Superior temporal gyrus (tissue), 1 donor: ENCODE measurements at regions not wholly inside any gene's neighbourhood (a gene's known extent, or its start where the extent isn't known, plus 50 kb on each side); places are given as distances from the start of the nearest gene placed in this dataset.
"Not testable (repeated sequence)": the region's sequence is repeated elsewhere in the genome, so short reads cannot be mapped to it uniquely, and the experiment has no call there.

ENCODE experiments used
- DNase-seq: peaks from one replicate; pipeline ENCODE4 v3.0.0-alpha.2; 2016; ENCODE audit errors: extremely low spot score

DNA sequence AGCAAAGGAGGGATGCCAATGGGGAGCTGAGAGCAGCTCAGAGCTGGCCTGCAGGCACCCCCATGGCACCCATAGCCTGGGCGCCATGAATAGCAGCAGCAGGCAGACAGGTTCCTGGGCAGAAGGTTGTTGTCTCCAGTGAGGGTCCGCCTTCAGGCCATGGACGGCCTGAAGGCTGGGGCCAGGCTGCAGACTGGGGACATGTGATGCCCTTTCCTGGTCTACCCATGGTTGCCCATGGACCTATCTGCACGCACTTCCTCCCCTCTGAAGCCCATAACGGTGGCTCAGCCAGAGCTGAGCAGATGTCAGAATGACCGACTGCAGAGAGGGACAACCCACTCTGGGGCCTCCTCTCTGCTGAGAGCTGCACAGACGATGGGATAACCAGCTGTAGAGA is 256.8 kb downstream of the PLOD2 start:
- no peak for DNase-seq

DNA sequence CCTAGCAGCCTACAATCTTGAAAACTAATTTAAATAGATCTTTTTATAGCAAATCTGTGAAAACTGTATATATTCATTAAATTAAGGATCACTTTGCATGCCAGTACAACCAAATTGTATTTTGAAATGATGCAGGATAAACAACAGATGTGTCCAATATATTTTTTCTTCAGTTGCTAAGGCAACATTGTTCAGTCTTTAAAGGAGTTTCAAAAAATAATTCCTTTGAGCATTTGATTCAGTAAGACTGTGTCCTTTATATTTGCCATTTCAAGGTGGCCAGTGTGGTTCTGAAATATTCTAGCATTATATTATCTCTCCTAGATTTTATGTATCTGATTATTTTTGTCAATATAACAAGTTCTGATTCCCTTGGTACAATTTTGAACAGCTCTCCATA is 254.7 kb downstream of the PLOD2 start:
- DNase-seq: no peak

DNA sequence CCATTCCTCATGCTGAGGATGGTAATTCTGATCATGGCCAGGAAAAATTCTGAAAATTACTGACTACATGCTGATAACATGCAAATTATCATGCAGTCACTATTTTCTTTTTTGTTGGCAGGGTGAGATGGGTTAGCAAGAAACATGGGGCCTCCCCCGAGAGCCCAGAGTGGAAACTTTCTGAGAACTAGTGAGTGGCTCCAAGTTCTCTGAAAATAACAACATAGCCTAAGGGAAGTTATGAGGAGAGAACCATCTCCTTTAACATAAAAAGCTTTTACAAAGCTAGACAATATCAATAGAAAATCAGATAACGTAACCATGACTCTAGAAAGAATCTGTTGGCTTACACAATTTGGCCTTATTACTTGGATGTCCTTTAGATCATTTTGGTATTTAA is 254.2 kb downstream of the PLOD2 start:
- DNase-seq: no peak

DNA sequence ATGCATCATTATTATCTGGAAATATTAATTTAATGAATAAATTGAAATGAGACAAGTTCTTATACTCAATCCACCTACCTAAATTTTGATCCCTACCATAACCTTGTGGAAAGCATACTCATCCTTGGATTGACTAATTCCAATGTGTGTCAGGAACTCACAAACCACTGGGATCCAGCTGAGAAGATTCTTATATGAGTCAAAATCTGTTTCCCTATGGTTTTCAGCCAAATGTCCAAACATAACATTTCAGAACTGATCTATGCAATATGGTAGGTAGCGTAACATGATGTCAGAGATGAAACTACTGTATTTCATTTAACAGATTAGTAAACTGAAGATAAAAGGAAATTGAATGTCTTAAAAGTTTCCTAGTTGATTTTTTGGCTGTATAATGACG is 250.0 kb downstream of the PLOD2 start:
- DNase-seq: no peak

DNA sequence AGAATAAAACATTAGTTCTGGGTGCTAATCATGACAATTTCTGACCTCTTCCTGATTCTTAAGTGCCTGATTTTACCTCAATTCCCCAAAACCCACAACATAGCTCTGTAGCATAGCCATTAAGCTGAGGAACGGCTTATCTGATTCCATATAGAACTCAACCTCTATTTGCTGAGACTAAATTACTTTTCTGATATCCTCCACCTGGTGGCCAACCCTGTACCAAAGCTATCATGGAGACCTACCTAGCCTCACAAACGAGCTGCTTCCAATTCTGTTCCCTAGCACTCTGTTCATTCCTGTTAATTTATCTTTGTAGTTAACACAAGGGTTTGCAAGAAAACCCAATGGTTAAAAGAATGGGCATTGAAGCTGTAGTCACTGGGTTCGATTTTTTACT is 245.2 kb downstream of the PLOD2 start:
- no peak for DNase-seq

DNA sequence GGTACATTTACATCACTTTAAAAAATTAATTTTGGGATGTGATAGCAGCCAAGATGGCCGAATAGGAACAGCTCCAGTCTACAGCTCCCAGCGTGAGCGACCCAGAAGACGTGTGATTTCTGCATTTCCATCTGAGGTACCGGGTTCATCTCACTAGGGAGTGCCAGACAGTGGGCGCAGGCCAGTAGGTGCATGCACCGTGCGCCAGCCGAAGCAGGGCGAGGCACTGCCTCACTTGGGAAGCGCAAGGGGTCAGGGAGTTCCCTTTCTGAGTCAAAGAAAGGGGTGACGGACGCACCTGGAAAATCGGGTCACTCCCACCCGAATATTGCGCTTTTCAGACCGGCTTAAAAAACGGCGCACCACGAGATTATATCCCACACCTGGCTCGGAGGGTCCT is 233.2 kb downstream of the PLOD2 start:
- not testable (repeated sequence) for DNase-seq

DNA sequence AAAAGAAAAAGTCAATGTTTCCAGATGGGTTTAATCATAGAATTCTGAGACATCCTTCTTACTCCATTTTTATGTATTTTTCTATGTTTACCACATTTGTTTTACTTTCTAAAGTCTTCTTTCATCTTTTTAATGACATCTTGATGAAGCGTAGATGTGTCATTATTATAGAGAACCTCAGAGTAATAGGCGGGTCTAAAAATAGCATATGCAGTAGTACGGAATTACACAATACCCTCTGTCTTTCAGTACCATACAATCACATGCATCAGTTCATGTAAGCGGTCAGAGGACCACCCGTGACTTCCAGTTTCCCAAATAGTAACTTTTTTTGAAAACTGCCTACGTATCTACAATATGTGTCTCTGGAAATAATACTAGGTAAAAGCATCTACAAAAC is 224.0 kb downstream of the PLOD2 start:
- DNase-seq: no peak

DNA sequence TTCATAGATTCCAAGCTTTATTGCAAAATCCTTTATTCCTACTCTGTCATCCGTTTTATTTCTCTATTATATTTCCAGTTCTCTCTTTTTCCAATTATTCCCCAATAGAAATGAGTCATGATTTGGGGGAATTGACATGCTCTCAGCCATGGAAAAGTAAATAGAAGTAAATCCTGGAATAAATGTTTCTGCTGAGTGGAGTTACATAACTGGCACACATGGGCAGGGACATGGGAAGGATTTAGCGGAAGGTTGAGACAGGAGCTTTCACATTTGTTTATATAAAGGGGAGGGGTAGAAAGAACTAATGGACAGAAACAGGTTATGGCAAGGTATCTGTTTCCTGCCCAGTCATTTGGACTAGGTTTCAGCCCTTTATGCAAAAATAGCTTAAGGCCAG is 221.6 kb downstream of the PLOD2 start:
- DNase-seq: no peak

DNA sequence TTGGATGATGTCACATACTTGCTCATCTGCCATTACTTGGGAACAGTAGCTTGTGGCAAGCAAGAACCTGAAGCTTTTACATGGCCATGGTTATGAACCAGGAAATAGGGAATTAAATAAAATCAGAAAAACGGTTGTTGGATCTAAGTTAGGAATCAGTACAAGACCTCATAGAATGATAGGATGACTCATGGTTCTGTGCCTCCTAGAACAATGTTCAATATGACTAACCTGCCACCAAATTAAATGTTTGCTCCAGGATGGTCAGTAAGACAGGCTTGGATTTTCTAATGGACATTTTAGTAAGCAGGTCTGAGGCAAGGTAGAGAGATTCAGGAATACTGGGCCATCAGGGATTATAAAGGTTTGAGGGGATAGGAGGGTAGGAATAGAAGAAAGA is 218.9 kb downstream of the PLOD2 start:
- DNase-seq: no peak

DNA sequence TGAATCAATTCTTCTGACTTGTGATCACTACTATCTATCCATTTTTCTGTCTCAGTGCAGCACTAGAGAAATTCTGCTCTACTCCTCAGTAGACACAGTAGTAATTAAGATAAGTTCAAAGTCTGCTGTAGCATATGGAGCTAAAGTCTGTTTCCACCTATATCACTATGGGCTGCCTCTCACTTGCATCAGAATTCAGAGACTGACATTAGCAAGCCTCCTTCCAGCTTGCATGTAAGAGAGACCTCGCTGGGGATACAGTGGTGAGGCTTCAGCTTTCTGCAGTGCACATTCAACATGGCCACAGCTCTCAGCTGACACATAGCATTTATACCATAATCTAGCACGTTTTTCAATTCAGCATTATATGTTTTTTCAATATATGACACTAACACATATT is 217.0 kb downstream of the PLOD2 start:
- no peak for DNase-seq

DNA sequence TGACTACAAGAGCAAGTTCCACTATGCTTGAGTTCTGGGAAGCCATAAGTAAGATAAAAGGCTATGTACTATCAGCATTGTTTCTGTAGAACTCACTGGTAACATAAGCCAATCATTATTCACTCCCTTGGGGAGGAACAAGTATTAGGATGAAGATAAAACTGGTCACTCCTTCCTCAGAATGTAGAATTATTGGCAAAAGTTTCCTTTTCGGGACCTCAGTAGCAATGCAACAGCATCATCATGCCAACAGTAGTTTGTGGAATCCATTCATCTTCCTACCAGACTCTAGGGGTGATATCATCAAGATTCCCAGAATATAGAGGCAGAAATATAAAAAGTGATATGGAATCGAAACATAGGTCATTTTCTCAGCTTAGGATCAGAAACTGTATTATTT is 209.5 kb downstream of the PLOD2 start:
- DNase-seq: no peak

DNA sequence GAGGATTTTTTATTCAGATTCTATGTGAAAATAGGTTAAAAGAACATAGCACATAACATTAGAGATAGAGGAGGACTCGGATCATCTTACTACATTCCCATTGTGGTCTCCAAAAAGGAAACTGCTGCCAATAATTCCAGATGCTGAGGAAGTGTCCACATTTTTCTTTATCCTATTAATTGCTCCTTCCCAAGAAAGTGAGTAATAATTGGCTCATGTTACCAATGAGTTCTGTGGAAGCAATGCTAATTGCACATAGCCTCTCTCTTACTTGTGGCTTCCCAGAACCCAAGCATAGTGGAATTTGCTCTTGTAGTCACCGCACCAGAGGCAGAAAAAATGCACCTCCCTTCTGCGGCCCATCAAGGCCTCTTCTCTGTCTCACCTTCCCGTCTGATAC is 208.4 kb downstream of the PLOD2 start:
- no peak for DNase-seq

DNA sequence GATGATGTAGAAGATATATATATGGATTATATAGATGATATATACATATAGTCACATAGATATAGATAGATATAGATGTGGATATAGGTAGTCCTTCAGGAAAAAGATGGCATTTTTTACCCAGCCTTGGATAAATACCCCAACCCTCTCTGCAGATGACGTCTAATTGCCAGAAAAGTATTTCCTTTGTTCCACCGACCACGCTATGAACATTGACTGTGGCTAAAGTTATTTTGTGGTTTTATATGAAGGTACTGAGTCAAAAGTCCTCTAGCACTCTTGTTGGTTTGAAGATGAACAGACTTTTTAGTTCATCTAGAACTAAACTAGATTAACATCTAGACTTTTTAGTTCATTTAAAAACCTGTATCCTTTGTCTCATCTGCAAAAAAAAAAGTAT is 207.7 kb downstream of the PLOD2 start:
- no peak for DNase-seq

DNA sequence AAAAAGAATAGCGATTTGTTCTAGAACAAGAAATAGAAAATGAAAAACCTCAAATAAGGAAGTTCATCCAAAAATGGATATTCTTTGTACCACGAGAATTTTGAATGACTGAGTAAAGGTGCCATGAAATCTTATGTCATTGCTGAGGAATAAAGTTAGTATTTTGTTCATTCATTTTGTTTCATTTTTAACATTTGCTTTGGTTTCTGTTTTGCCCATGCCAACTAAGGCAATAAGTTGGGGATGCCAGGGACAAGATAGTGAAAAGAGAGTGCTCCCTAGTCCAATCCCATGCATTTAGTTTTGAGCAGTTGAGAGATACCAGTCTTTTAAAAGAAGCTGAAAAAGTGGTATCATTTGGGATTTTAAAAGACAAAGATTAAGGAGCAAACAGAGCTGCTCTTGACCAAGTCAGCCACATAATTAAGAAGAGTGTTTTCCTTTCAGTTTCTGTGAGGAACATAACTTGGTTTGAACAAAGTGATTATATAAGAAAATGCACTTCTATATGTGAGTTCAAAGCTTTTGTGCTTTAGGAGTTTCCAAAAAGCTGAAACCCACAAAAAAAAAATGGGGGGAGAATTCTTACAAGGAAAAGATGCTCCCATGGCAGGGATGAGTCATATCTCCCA is 201.4 kb downstream of the PLOD2 start:
- DNase-seq: no peak

DNA sequence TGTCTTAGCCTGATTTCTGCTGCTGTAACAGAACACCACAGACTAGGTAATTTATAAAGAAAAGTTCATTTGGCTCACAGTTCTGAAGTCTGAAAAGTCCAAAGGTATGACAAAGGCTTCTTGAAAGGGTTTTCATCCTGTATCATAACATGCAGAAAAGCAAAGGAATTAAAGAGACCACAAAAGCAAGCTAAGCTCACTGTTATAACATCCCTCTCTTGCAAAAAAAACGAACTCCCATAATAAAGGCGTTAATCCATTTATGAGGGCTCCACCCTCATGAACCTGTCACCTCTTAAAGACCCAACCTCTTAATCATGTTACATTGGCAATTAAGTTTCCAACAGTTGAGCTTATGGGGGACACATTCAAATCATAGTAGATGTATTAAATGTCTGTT is 197.9 kb downstream of the PLOD2 start:
- no peak for DNase-seq

DNA sequence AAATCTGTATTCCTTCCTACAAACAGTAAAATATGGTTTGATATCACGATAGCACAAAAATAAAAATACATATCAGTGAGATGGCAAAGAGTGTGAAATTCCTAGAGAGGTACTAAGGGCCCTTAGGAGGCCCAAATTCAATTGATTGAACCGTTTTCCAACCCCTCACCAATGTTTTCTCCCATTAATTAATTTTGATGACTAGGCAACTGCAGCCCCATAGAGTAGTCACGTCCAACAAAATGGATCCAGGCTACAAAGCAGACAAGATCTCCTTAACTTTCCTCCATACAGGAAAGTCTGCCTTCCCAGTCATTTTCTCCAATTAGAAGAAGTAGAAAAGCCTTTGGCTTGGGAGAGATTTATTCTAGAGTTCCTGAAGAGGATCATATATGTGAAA is 193.9 kb downstream of the PLOD2 start:
- DNase-seq: no peak

DNA sequence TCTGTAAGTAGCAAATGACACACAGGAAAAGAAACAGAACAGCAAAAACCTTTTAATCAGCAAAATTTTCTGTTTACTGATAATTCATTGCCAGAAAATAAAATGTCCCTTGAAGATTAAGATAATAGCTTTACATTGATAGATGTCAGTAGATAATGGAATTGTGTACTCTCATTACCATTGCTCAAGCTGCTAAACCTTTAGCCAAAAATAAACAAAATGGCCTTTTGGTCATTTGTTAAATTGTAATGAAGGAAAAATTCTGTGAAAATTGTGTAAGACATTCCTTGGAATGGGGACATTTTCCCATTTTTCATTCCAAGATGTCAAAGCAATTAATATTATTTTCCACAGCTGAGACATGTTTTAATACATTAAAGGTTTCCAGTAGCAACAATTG is 189.8 kb downstream of the PLOD2 start:
- no peak for DNase-seq

DNA sequence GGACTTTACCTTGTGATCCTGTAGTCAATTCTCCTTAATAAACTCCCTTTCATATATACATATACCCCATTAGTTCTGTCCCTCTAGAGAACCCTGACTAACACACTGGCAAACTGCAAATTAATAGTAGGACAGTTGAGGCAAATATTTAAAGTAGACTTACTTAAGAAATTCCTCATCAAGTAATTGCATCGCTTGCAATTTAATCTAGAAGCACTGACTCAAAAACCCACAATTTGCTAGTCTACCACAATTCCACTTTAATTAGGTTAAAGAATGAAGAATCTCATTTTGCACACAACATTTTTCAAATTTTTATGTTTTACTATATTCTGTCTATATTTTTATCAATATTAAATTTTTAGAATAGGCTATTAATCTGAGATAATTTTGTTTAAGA is 188.1 kb downstream of the PLOD2 start:
- DNase-seq: no peak

DNA sequence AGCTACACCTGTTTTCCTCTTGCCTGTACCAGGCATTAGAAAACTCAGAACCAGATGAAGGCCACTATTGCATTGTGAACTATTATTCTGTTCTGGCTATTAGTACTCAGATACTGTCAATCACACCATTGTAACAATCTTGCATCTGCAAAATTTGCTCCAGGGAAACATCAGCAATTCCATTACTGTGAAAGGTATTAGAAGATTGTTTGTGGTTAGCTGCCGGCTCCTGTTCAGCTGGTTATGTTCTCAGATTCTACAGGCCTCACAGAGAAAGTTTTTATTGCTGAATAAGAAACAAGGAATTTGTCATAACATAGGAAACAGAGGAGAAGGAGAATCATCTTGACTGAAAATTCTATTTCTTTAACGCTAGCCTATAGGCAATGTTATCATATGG is 179.9 kb downstream of the PLOD2 start:
- DNase-seq: no peak

DNA sequence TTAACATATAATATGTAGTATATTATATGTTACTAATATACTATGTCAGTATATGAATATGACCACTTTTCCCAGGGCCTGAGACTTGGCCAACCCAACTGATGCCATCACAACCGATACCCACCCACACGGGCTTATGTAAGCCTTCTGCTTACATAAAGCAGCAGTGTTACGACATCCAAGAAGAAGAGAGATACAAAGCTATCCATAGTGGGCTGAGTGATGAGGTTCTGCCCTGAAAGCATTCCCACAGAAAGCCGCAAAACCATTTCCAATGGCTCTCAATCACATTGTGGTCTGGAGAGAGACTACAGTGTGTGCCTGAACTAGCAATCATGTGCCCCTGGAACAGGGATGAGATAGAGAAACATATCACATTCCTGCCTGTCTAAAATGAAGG is 177.9 kb downstream of the PLOD2 start:
- DNase-seq: no peak
